Large intestine (tissue), 3 donors: ENCODE measurements at regions not wholly inside any gene's neighbourhood (a gene's known extent, or its start where the extent isn't known, plus 50 kb on each side); places are given as distances from the start of the nearest gene placed in this dataset.
"Not testable (repeated sequence)": the region's sequence is repeated elsewhere in the genome, so short reads cannot be mapped to it uniquely, and the experiment has no call there.

ENCODE experiments used
- DNase-seq, 2 donors: peaks; one replicate each; pipeline versions ENCODE4 v3.0.0 to v3.0.0-alpha.2; 2013
- H3K27ac ChIP-seq: one replicate; pipeline ENCODE4 v1.5.1; 2013; ENCODE audit warnings: low read length
- H3K27me3 ChIP-seq: 2 replicates; pipeline ENCODE4 v1.6.1; 2013; ENCODE audit warnings: low read length; ENCODE audit not compliant: control insufficient read depth, insufficient read depth
- H3K36me3 ChIP-seq: 2 replicates; pipeline ENCODE4 v1.6.1; 2013; ENCODE audit warnings: low read length; ENCODE audit not compliant: control insufficient read depth, insufficient read depth
- H3K4me1 ChIP-seq: one replicate; pipeline ENCODE4 v1.6.1; 2013; ENCODE audit warnings: low read length; ENCODE audit not compliant: control insufficient read depth, insufficient read depth
- H3K4me3 ChIP-seq: one replicate; pipeline ENCODE4 v1.5.1; 2013; ENCODE audit warnings: low read length
- H3K9me3 ChIP-seq: one replicate; pipeline ENCODE4 v1.6.1; 2013; ENCODE audit warnings: mild to moderate bottlenecking, low read depth, low read length, moderate library complexity; ENCODE audit not compliant: control insufficient read depth
- WGBS: methylation state at CpG from one replicate; pipeline ENCODE4 v1.1.5; 2013; ENCODE audit warnings: low lambda C conversion rate; ENCODE audit not compliant: insufficient coverage; 5-methylcytosine and 5-hydroxymethylcytosine counted together

GRCh38 chr9:129312251-129313122, 134.4 kb upstream of the IER5L start:
- no peaks in the 10 kb centered on the region for H3K4me1 ChIP-seq
- no peak overlapping the region for H3K4me3 ChIP-seq
- no peaks in the 10 kb centered on the region for H3K36me3 ChIP-seq
- no peaks in the 10 kb centered on the region for H3K27me3 ChIP-seq
- no CpG with 5 or more reads among the region's 16 CpGs for WGBS
- no peaks in the 10 kb centered on the region for H3K9me3 ChIP-seq
- no peak for DNase-seq
- no peak overlapping the region for H3K27ac ChIP-seq

GRCh38 chr9:129311643-129312042, 133.6 kb upstream of the IER5L start:
- Histone ChIP-seq H3K27ac (no peak overlapping the region), H3K36me3 (no peaks in the 10 kb centered on the region), H3K4me1 (no peaks in the 10 kb centered on the region), H3K27me3 (no peaks in the 10 kb centered on the region), H3K4me3 (no peak overlapping the region), H3K9me3 (no peaks in the 10 kb centered on the region)
- DNase-seq = no peak
- WGBS = no CpG with 5 or more reads among the region's 4 CpGs

DNA sequence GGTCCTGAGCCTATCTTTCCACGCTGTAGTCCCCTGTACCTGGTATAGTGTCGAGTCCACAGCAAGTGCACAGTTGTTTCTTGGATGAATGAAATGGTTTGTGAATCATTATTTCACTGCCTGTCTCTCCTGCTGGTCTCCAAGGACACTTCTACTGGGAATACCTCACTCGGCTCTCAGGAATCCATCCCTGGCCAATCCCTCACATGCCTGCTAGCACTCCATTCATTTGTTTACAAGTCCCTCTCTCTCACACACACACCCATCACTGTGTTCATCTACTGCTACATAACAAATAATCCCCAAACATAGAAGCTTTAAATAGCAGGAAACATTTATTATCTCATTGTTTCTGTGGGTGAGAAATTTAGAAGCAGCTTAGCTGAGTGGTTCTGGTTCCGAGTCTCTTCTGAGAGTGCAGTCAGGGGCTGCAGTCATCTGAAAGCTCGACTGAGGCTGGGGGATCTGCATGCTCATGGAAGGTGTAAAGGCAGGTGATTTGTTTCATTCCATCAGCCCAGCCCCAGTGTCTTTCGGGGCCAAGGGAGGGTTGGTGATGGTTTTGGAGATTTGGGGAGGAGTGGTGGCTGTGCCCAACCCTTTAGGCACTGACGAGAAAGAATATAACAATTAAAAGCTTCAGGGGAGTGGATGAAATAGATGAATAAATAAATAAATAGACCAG, 132.7 kb upstream of the IER5L start:
- H3K27me3 ChIP-seq = no peaks in the 10 kb centered on the region
- H3K36me3 ChIP-seq = no peaks in the 10 kb centered on the region
- 100% methylated on average over 1 of the region's 7 CpGs for WGBS
- H3K27ac ChIP-seq = no peak overlapping the region
- H3K9me3 ChIP-seq = no peaks in the 10 kb centered on the region
- H3K4me3 ChIP-seq = no peak overlapping the region
- DNase-seq = no peak
- H3K4me1 ChIP-seq = no peaks in the 10 kb centered on the region

- no CpG with 5 or more reads among the region's 5 CpGs for WGBS
- Histone ChIP-seq H3K9me3 (no peaks in the 10 kb centered on the region), H3K27ac (no peak overlapping the region), H3K4me3 (no peak overlapping the region), H3K27me3 (no peaks in the 10 kb centered on the region), H3K4me1 (no peaks in the 10 kb centered on the region), H3K36me3 (no peaks in the 10 kb centered on the region)
- no peak for DNase-seq
Observed at GRCh38 chr9:129309906-129310305, 131.8 kb upstream of the IER5L start.

GRCh38 chr9:129309041-129309430, 131.0 kb upstream of the IER5L start:
- no peak for DNase-seq
- no peak overlapping the region for H3K27ac ChIP-seq
- WGBS = no CpG with 5 or more reads among the region's 8 CpGs

GRCh38 chr9:129307227-129307970, 129.3 kb upstream of the IER5L start:
- Histone ChIP-seq H3K9me3 (no peaks in the 10 kb centered on the region), H3K4me3 (no peak overlapping the region), H3K27ac (no peak overlapping the region), H3K36me3 (no peaks in the 10 kb centered on the region), H3K4me1 (no peaks in the 10 kb centered on the region), H3K27me3 (no peaks in the 10 kb centered on the region)
- DNase-seq = no peak
- WGBS = 71% methylated on average over 4 of the region's 13 CpGs

More at GRCh38 chr9:129309041-129309430, 131.0 kb upstream of the IER5L start:
- H3K36me3 ChIP-seq = no peaks in the 10 kb centered on the region
- H3K4me1 ChIP-seq = no peaks in the 10 kb centered on the region
- H3K9me3 ChIP-seq = no peaks in the 10 kb centered on the region
- no peak overlapping the region for H3K4me3 ChIP-seq
- no peaks in the 10 kb centered on the region for H3K27me3 ChIP-seq

GRCh38 chr9:129306318-129306973, 128.4 kb upstream of the IER5L start:
- WGBS = 92% methylated on average over 2 of the region's 13 CpGs
- no peaks in the 10 kb centered on the region for H3K36me3 ChIP-seq
- no peak overlapping the region for H3K4me3 ChIP-seq
- no peaks in the 10 kb centered on the region for H3K4me1 ChIP-seq
- H3K9me3 ChIP-seq = peaks cover 5% of the 10 kb centered on the region
- DNase-seq = no peak
- H3K27me3 ChIP-seq = no peaks in the 10 kb centered on the region
- H3K27ac ChIP-seq = no peak overlapping the region

DNA sequence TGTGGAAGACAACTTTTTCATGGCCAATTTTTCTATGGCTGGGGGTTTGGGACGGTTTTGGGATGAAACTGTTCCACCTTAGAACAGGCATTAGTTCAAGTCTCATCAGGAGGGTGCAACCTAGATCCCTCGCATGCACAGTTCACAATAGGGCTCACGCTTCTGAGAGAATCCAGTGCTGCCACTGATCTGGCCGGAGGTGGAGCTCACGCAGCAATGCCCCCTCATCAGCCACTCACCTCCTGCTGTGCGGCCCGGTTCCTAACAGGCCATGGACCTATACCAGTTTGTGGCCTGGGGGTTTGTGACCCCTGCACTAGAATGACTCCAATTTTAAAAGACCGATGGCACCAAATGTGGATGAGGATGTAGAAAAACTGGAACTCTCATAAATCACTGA, 127.2 kb upstream of the IER5L start:
- DNase-seq = no peak
- H3K9me3 ChIP-seq = peaks cover 9% of the 10 kb centered on the region
- whole genome bisulfite sequencing = no CpG with 5 or more reads among the region's 8 CpGs
- no peaks in the 10 kb centered on the region for H3K4me1 ChIP-seq
- no peak overlapping the region for H3K4me3 ChIP-seq
- no peaks in the 10 kb centered on the region for H3K36me3 ChIP-seq
- no peak overlapping the region for H3K27ac ChIP-seq
- H3K27me3 ChIP-seq = peaks cover 2% of the 10 kb centered on the region

- no peak overlapping the region for H3K4me3 ChIP-seq
- no peaks in the 10 kb centered on the region for H3K36me3 ChIP-seq
- no peak for DNase-seq
- H3K4me1 ChIP-seq = no peaks in the 10 kb centered on the region
- H3K27me3 ChIP-seq = peaks cover 2% of the 10 kb centered on the region
- H3K27ac ChIP-seq = no peak overlapping the region
- H3K9me3 ChIP-seq = peaks cover 9% of the 10 kb centered on the region
- WGBS = 100% methylated on average over 2 of the region's 4 CpGs
Observed at GRCh38 chr9:129301941-129302340, 123.9 kb upstream of the IER5L start.

DNA sequence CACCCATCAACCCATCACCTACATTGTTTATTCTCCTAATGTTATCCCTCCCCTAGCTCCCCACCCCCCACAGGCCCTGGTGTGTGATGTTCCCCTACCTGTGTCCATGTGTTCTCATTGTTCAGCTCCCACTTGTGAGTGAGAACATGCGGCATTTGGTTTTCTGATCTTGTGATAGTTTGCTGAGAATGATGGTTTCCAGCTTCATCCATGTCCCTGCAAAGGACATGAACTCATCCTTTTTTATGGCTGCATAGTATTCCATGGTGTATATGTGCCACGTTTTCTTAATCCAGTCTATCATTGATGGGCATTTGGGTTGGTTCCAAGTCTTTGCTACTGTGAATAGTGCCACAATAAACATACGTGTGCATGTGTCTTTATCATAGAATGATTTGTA, 118.1 kb upstream of the IER5L start:
- not testable (repeated sequence) for DNase-seq

More for the DNA sequence above, 118.1 kb upstream of the IER5L start:
- not testable (repeated sequence) for H3K4me3 ChIP-seq, H3K4me1 ChIP-seq, H3K9me3 ChIP-seq, H3K27me3 ChIP-seq, H3K36me3 ChIP-seq, H3K27ac ChIP-seq
- no CpG with 5 or more reads among the region's 3 CpGs for WGBS
